Cardiac muscle cell (in vitro differentiated cells and primary cell): ENCODE measurements at regions not wholly inside any gene's neighbourhood (a gene's known extent, or its start where the extent isn't known, plus 50 kb on each side); places are given as distances from the start of the nearest gene placed in this dataset.
"Not testable (repeated sequence)": the region's sequence is repeated elsewhere in the genome, so short reads cannot be mapped to it uniquely, and the experiment has no call there.

Experiments used
- DNase-seq, 2 donors: peaks; one replicate each; pipeline versions ENCODE4 v3.0.0 to v3.0.0-alpha.2; 2010 to 2017; ENCODE audit warnings: low read depth in 1 of 2, low spot score in 1 of 2
- H3K27ac ChIP-seq: fragments of 200-600 bp; sonication (generic); 2 replicates; pipeline ENCODE4 v1.5.1; 2016
- H3K27me3 ChIP-seq: fragments of 200-600 bp; sonication (generic); 2 replicates; pipeline ENCODE4 v1.6.0; 2016; ENCODE audit warnings: control low read depth
- H3K36me3 ChIP-seq: fragments of 200-600 bp; sonication (generic); 2 replicates; pipeline ENCODE4 v1.5.1; 2016; ENCODE audit warnings: control low read depth
- H3K4me1 ChIP-seq: fragments of 200-600 bp; sonication (generic); 2 replicates; pipeline ENCODE4 v1.8.1; 2017; ENCODE audit warnings: low read depth, mild to moderate bottlenecking, mixed run types
- H3K4me3 ChIP-seq: fragments of 200-600 bp; sonication (generic); 2 replicates; pipeline ENCODE4 v1.5.1; 2016; ENCODE audit warnings: mild to moderate bottlenecking
- H3K9me3 ChIP-seq: fragments of 200-600 bp; sonication (generic); 2 replicates; pipeline ENCODE4 v1.5.1; 2017; ENCODE audit warnings: low read depth, mild to moderate bottlenecking, control low read depth
- CTCF ChIP-seq: IDR thresholded peaks from 2 replicates; pipeline ENCODE4 v1.5.1; 2012; ENCODE audit warnings: low read depth, mild to moderate bottlenecking, low read length

GRCh38 chr12:97875064-97875463 is 412.5 kb downstream of the RMST start:
- H3K9me3 ChIP-seq: no peaks in the 10 kb centered on the region
- no peak overlapping the region for H3K4me3 ChIP-seq
- no peaks in the 10 kb centered on the region for H3K4me1 ChIP-seq
- no peaks in the 10 kb centered on the region for H3K36me3 ChIP-seq
- DNase-seq: no peak
- no peak for TF ChIP-seq CTCF
- no peak overlapping the region for H3K27ac ChIP-seq
- no peaks in the 10 kb centered on the region for H3K27me3 ChIP-seq

GRCh38 chr12:97876780-97877179 is 414.2 kb downstream of the RMST start:
- Histone ChIP-seq H3K27ac (no peak overlapping the region), H3K4me3 (no peak overlapping the region), H3K27me3 (no peaks in the 10 kb centered on the region), H3K9me3 (no peaks in the 10 kb centered on the region), H3K36me3 (no peaks in the 10 kb centered on the region), H3K4me1 (no peaks in the 10 kb centered on the region)
- DNase-seq: no peak
- TF ChIP-seq CTCF: no peak

GRCh38 chr12:97877404-97877803 is 414.8 kb downstream of the RMST start:
- no peaks in the 10 kb centered on the region for H3K36me3 ChIP-seq
- H3K27ac ChIP-seq: no peak overlapping the region
- no peaks in the 10 kb centered on the region for H3K27me3 ChIP-seq
- no peak for TF ChIP-seq CTCF
- H3K4me1 ChIP-seq: no peaks in the 10 kb centered on the region
- no peak for DNase-seq
- H3K9me3 ChIP-seq: no peaks in the 10 kb centered on the region
- H3K4me3 ChIP-seq: no peak overlapping the region

GRCh38 chr12:97886511-97887176 is 424.0 kb downstream of the RMST start:
- H3K9me3 ChIP-seq: no peaks in the 10 kb centered on the region
- no peaks in the 10 kb centered on the region for H3K36me3 ChIP-seq
- H3K4me1 ChIP-seq: no peaks in the 10 kb centered on the region
- H3K4me3 ChIP-seq: no peak overlapping the region
- no peak for TF ChIP-seq CTCF
- no peak overlapping the region for H3K27ac ChIP-seq
- DNase-seq: no peak
- H3K27me3 ChIP-seq: no peaks in the 10 kb centered on the region

- not testable (repeated sequence) for H3K36me3 ChIP-seq, H3K4me1 ChIP-seq, H3K4me3 ChIP-seq, H3K27me3 ChIP-seq, H3K27ac ChIP-seq, H3K9me3 ChIP-seq, DNase-seq
Measured at GRCh38 chr12:97897881-97898280, 435.3 kb downstream of the RMST start.

- no peak for DNase-seq
- H3K27me3 ChIP-seq: no peaks in the 10 kb centered on the region
- no peak overlapping the region for H3K27ac ChIP-seq
- H3K4me3 ChIP-seq: no peak overlapping the region
- TF ChIP-seq CTCF: no peak
- H3K36me3 ChIP-seq: no peaks in the 10 kb centered on the region
- H3K9me3 ChIP-seq: no peaks in the 10 kb centered on the region
- H3K4me1 ChIP-seq: no peaks in the 10 kb centered on the region
Measured at GRCh38 chr12:97899529-97899928, 436.9 kb downstream of the RMST start.
